ENCODE measurements at regions not wholly inside any gene's neighbourhood (a gene's known extent, or its start where the extent isn't known, plus 50 kb on each side); places are given as distances from the start of the nearest gene placed in this dataset.

DNA sequence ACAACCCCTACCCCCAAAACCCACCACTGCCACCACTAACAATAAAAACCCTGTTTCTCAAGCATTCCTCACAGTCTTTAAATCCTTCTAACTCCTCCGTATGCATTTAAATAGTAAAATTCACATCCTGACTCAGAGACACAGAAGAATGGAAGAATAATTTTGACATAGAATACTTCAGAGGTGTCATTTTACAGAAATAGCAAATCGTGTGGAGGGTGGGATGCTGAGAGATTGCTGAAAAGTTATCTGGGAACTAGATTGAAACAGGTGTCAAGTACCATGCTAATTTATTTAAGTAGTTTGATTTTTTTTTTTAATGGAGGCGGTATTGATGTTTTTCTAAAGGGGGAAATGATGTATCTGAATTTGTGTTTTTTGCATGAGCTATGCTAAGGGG, 575.2 kb upstream of the TPK1 start:
- TF ChIP-seq CTCF (IDR thresholded peaks at IDR 0.05) (no peak), POLR2A (IDR thresholded peaks at IDR 0.05) (no peak)

Data from Peyer's patch (tissue), 4 donors.